ENCODE measurements at regions not wholly inside any gene's neighbourhood (a gene's known extent, or its start where the extent isn't known, plus 50 kb on each side); places are given as distances from the start of the nearest gene placed in this dataset.

DNA sequence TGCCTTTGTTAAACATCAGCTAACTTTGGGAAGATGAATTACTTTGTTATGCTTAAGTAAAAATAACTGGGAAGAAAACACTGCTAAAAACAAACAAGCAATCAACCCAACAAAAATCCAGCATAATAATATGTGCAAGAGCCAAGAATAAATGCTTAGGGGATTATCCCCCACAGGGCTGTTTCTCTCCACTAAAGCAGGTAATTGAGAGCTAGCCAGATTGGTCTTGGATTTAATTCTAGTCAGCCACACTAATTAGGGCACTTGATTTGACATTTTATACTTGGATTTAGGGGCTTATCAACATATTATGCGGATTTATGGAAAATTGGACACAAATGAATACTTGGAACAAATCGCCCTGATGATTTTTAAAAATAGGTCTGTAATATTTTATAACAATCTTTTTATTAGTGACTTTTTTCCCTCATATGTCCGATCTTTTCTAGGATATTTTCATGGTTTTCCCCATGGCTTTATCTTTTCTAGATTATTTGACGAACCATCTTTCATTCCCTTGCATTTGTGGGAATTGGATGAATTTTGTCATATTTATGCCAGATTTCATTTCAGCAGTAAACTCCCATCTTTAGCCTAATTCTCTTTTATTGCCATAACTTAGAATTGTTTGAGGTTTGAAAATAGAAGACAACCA is 199.1 kb upstream of the NXPH2 start:
- TF ChIP-seq, protein P1, sequence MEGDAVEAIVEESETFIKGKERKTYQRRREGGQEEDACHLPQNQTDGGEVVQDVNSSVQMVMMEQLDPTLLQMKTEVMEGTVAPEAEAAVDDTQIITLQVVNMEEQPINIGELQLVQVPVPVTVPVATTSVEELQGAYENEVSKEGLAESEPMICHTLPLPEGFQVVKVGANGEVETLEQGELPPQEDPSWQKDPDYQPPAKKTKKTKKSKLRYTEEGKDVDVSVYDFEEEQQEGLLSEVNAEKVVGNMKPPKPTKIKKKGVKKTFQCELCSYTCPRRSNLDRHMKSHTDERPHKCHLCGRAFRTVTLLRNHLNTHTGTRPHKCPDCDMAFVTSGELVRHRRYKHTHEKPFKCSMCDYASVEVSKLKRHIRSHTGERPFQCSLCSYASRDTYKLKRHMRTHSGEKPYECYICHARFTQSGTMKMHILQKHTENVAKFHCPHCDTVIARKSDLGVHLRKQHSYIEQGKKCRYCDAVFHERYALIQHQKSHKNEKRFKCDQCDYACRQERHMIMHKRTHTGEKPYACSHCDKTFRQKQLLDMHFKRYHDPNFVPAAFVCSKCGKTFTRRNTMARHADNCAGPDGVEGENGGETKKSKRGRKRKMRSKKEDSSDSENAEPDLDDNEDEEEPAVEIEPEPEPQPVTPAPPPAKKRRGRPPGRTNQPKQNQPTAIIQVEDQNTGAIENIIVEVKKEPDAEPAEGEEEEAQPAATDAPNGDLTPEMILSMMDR (optimal IDR thresholded peaks at IDR 0.05 in 1 of 3, IDR thresholded peaks at IDR 0.05 in 1 of 3, conservative IDR thresholded peaks at IDR 0.05 in 1 of 3; ENCODE audit: extremely low read depth in 1 of 3, insufficient read depth in 2 of 3, low read length in 3 of 3): no peak
- no peak for TF ChIP-seq EZH2 (IDR thresholded peaks at IDR 0.05; ENCODE audit: low read length)
